NCI-H1417 (cell line): ENCODE measurements at regions not wholly inside any gene's neighbourhood (a gene's known extent, or its start where the extent isn't known, plus 50 kb on each side); places are given as distances from the start of the nearest gene placed in this dataset.

Experiments
- DNase-seq, 3 experiments: peaks; one replicate each; lab custom pipeline; 2025; lab: John Stamatoyannopoulos, UW

DNA sequence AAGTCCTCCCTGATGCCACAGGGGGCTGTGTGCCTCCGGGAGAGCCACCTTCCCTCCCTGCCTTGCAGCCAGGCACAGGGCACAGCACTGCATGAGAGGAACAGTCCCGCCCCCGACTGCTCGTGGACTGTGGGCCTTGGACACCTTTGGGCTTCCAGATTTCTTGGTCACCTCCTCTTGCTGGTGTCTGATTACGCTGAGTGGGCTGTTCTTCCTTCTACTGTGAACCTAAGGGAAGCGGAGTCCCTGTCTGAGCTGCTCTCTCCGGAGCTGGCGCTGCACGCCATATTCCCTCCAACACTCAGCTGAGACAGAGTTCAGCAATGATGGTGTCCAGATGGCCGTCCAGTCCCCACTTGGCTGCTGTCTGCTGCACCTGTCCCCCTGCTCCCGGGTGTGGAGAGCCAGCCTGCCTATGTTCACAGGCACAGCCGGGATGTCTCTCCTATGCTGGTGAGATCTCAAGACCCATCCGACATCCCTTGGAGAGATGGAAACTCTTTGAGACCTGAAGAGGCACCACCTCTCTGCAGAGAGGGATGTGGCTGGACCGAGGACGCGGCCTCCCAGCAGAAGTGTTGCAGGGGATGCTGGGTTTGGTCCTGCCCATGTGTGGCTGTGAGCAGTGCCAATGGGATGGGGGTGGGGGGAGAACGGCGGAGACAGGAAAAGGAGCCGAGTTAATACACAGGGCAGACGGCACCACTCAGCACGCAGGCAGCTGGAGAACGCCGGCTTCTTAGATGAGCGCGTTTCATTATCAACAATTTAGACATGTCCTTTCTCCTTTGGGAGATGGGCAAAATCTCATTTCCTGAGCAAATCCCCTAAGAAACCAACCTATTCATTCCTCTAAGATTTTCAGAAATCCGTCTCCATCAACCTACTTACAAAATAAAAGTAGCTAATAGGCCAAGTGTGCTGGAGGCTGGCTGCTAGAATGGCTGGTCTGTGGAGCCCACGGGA is 171.9 kb downstream of the ENGASE start:
- peak in 1 of 3 experiments; percentile 33 for DNase-seq

GRCh38 chr17:79244665-79245064 is 170.0 kb downstream of the ENGASE start:
- DNase-seq, result no peak

- no peak for DNase-seq
Measured at GRCh38 chr17:79243996-79244395, 169.4 kb downstream of the ENGASE start.

DNA sequence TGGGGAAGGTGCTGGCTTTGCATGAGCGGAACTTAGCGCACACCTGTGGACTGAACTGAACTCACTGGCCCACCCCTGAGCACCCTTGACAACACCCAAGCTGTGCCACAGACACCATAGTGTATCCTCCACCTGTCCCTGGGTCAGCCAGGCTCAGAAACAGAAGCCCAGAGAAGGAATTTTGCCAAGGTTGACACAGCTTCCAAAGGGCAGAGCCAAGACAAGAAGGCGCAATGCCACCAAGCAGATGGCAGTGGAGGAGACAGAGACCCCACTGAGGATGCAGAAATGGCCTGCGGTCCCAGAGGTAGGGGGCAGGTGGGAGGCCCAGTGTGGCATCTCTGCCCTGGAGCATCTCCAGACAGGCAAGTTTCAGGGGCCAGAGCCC is 169.0 kb downstream of the ENGASE start:
- no peak for DNase-seq

GRCh38 chr17:79242873-79243602 is 168.4 kb downstream of the ENGASE start:
- peak in 1 of 3 experiments; percentile 8 for DNase-seq

DNA sequence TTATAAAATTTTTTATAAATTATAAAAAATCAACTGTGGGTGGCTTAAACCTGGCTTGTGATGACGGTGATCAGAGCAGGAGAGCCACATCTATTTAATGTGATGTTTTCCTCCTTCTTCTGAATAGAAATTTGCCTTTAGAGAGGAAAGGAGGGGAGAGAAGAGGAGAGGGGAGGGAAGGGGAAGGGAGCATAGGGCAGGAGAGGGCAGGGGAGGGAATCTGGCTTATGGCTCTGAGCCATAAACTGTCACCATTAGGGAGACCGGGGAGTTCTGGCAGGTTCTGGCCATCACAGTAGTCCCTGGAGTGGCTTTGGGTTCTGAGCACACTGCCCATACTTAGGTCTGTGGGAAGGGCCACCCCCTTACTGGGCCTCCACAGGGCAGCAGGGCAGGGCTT is 167.8 kb downstream of the ENGASE start:
- no peak for DNase-seq

- no peak for DNase-seq
Measured at GRCh38 chr17:79241616-79242015, 167.0 kb downstream of the ENGASE start.

DNA sequence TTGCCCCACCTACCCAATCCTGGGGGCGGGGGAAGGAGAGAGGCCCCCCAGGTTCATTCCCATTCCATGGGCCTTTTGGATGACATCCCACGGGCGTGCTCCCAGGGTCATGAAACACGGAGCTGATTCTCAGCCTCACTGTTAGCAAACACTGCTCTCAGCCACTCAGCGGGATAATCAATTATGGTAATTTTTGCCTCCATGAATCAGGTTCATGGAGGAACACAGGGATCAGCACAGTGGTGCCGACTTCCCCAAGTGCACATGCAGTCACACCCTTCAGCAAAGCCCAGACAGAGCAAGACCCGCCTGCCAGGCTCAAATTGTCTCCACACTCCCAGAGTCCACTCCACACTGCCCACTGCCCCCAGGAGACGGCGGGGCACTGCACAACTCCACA is 164.6 kb downstream of the ENGASE start:
- no peak for DNase-seq

DNA sequence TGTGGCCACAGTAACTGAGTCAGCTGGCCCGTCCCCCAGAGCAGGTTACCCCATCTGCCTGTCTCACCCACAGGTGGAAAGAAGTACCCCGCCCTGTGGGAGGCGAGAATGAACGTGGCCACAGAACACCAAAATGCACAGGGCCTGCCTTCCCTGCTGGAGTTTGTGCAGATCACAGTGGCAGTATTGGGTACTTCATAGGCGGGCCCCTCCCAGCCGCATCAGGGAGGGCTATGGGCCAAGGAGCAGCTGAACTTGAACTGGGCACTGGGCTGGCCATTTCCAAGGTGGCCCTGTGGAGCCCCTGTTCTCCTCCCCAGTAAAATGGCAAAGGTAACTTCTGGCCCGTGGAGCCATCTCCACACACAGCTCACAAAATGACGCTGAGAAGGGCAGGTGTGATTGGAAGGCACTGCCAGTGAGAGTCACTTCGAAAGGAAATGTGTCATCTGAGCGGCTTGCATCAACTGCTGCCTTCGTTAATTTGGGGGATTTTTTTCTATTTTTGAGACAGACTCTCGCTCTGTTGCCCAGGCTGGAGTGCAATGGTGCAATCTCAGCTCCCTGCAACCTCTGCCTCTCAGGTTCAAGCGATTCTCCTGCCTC is 162.9 kb downstream of the ENGASE start:
- DNase-seq, result no peak

DNA sequence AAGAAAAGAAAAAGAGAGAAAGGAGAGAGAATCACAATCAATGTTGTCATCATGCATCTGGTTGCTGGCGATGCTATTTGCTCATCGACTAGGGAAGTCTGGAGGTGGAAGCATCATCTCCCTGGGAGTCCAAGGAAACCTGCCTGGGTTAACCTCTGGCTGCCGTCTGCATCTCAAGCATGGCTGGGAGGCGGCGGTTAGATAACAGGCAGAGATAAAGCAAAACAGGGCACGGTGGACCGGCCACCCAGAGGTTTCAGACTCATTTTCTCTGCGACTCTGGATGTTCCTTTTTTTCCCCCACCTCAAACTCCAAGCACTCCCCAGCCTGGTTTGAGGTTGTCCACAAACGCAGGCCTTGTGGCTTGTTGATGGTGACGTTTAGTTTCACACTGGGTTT is 161.2 kb downstream of the ENGASE start:
- peak in 1 of 3 experiments; percentile 61 for DNase-seq

DNA sequence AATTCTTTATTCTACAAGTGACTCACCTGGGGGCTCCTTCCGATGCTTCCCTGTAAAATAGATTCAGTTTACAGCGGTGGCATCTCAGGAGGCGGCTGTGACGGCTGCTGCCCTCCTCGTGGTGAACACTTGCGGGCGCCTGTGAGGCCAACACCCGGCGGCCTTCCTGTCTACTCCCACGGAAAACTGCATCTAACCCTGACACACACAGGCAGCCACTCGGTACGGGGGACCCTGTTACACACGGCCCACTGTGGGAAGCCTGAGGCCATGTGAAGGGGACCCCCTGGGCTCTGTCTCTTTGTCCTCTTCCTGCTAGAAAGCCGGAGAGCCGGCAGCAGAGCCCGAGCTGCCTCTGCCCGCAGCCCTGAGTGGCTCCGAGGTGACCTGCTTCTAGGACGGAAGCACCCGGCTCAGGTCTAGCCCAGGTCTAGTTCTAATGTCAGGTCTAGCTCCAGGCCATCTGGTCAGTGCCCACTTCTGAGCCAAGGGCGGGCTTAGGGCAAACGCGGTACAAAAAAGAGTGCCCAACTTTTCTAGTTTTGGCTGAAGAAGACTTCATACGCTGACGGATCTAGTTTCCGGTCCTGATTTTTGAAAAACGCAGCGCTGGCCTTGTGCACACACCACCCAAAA is 159.4 kb downstream of the ENGASE start:
- no peak for DNase-seq

- no peak for DNase-seq
Measured at GRCh38 chr17:79232957-79233356, 158.3 kb downstream of the ENGASE start.

GRCh38 chr17:79231766-79232287 is 157.2 kb downstream of the ENGASE start:
- DNase-seq, result no peak

DNA sequence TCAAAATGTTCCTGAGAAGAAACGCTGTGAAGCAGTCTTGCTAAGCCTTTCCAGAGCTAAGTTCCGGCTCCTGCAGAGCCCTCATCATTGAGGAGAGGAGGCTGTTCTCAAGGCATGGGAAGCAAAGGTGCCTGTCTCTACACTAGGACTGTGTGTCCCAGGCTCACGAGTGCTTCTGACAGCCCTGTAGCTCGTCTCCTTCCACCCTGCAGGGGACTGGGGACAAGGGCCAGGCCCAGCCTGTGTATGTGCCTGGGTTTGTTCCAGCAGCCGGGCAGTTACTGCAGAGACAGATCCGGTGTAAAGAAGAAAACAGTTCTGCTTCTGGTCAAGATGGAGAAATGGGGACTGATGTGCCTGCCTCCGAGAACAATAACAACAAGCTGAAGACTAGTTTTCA is 156.0 kb downstream of the ENGASE start:
- DNase-seq, result no peak

- DNase-seq, result no peak
Measured at GRCh38 chr17:79226037-79226436, 151.4 kb downstream of the ENGASE start.

GRCh38 chr17:79224903-79225302 is 150.3 kb downstream of the ENGASE start:
- no peak for DNase-seq

- peak in 1 of 3 experiments; percentile 40 for DNase-seq
Measured at GRCh38 chr17:79224476-79224875, 149.9 kb downstream of the ENGASE start.

DNA sequence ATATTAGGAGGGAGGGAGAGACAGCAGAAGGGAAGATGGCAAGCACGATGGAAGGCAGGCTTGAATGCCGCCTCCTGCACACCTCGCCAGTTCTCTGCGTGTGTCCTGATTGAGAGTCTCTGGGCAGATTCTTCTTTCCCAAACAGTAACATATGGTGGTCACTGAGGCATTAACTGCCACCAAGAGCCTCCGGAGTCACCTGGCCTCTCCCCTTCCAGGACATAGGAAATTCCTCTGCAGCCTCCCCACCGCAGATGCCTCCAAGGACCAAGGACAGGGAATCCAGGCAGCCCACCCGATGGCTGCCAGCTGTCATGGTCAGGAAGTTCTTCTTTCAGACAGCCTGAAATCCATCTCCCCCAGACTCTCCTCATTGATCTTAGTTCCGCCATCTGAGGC is 149.3 kb downstream of the ENGASE start:
- no peak for DNase-seq

GRCh38 chr17:79223471-79223870 is 148.8 kb downstream of the ENGASE start:
- DNase-seq, result no peak

DNA sequence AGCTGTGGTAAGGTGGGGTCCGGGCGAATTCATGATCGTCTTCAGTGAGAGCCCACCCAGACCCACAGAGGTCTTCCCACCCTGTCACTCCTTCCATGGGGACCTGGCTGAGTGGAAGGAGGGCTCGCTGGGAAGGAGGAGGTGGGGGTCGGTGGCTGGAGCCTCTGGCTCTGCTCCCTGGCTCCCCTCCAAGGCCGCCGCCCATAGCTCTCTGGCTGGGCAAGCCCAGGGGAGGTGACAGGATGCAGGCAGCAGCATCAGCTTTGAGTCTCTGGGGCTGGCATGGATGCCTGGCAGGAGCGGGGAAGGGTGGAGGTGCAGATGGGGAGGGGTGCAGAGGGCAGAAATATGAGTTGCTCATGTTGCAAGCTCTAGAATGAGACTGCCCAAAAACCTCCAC is 147.0 kb downstream of the ENGASE start:
- DNase-seq, result no peak

GRCh38 chr17:79220713-79221291 is 146.2 kb downstream of the ENGASE start:
- peak in 2 of 3 experiments; percentile 50 to 58 for DNase-seq
